Esophagus mucosa (tissue), 1 donor: ENCODE measurements at regions not wholly inside any gene's neighbourhood (a gene's known extent, or its start where the extent isn't known, plus 50 kb on each side); places are given as distances from the start of the nearest gene placed in this dataset.

ENCODE experiments used
- ATAC-seq: fragments of 200-7000 bp; cut with Tn5 transposase; one replicate; pipeline ENCODE4 v1.9.1; 2020
- donor health status: DM: yes; HTN: yes; CAD: no.

DNA sequence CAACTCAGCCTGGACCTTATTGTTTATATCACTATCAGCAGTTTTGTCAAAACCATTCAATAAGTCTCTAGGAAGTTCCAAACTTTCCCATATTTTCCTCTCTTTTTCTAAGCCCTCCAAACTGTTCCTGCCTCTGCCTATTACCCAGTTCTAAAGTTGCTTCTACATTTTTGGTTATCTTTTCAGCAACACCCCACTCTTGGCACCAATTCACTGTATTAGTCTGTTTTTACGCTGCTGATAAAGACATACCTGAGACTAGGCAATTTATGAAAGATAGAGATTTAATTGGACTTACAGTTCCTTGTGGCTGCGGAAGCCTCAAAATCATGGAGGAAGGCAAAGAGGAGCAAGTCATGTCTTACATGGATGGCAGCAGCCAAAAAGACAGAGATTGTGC lies 744.4 kb upstream of the ADAMTS16 start:
- no peak for ATAC-seq

DNA sequence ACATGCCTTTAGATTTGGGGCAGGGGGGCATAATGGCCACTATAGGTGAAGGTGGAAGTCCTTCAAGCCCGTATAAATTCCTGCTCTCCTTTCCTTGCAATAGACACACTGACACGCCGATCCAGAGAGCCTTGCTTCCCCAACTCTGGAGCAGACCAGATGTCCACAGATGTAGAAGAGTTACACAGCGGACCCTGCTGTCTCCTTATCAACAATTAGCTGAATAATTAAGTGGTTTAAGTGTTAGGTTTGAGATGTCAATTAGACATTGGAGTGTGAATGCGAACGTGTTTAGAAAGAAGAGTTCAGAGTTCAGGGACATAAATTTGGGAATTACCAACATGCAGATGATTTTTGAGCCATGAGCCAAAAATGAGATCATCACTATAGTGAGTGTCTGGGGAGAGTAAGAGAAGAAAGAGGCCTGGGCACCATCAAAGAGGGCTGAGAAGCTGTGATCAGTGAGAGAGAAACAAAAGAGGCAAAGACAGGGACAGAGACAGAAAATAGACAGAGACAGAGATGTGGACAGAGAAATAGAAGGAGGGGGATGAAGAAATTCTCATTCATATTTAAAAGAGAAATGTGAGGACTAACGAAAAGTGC lies 734.4 kb upstream of the ADAMTS16 start:
- no peak for ATAC-seq

DNA sequence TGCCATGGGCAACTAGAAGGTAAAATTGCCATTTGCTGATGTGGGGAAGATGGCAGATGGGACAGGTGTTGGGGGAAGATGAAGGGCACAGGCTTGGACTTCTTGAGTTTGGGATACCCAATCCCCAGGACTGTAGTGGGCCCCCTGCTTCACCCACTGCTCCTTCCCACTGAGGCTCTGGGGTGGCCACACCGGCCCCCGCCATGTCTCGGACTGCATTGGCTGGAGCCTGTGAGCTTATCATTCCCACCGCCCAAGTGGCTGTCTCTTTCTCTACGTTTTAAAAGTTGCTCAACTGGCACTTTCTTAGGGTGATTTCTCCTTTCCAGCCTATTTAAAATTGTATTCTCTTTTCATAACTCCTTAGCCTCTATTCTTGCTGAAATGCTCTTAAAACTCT lies 730.0 kb upstream of the ADAMTS16 start:
- ATAC-seq = no peak

DNA sequence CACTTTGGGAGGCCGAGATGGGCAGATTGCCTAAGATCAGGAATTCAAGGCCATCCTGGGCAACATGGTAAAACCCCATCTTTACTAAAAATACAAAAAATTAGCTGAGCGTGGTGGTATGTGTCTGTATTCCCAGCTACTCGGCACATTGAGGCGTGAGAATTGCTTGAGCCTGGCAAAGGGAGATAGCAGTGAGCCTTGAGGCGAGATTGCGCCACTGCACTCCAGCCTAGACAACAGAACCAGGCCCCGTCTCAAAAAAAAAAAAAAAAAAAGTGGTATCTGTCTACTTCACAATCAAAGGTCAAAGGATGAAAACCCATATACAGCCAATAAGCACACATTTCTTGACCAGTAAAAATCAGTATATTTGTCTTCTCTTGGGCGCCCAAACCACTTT lies 728.5 kb upstream of the ADAMTS16 start:
- no peak for ATAC-seq

DNA sequence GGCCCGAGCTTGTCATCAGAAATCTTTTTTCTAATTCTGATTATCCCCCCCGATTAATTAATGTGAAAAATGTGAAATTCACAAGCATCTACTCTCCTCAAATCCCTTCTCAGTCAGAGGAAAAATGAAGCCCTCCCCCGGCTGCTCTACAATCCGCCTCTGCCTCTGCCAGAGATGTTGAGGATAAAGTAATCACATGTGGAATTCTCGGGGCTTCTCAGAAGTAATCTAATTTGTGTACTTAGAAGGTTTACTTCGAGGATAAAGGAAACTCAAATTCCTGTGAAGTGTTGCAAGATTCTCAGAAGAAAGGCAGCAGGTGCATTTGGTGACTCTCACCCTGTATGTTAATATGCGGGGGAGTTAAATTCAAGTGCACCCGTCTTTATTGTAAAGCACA lies 726.1 kb upstream of the ADAMTS16 start:
- no peak for ATAC-seq

DNA sequence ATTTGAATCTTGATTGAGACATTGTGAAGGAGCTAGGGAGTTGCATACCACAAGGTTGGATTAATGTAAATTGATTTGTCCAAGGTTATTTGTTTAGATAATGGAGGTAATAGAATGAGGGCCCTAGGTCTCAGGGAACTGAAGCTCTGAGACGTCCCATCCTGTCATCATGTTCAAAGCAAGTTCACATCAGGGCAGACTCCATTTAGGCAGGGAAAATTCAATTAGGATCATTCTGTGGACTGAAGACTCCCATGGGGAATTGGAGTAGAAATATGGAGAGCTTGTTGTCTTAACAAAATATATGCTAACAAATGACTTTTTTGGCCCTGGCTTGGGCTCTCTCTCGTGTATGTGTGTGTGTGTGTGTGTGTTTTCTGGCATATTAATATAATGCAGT lies 722.0 kb upstream of the ADAMTS16 start:
- ATAC-seq = no peak

DNA sequence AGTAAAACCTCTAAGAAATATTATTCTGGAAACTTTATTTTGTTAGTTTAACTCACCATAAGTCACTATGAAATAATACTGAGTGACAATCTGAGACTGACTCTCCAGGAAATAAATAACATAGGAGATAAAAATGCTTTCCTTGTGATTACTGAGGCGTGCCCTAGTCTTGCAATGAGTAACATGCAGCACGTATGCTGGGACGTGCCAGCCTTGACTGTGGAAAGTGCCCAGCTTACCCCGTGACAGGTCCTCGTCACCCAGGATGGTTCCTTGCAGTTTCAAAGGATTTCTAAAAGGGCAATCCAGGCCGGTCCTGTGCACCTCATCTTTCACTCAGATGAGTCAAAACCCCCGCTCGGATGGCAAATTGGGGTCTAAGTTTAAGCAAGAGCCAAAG lies 720.8 kb upstream of the ADAMTS16 start:
- no peak for ATAC-seq

DNA sequence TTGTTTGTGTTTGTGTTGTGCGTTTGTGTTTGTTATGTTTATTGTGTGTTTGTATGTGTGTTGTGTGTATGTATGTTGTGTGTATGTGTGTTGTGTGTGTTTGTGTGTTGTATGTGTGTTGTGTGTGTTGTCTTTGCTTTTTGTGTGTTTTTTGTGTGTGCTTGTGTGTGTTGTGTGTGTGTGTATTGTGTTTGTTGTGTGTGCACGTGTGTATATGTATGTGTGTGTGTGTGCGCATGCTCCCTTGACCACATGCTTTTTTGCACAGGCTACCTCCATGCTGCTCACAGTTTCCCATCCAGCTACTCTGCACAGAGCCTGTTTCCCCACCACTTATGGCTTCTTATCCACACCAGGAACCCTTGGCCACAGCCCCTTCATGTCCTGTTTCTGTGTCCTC lies 720.0 kb upstream of the ADAMTS16 start:
- no peak for ATAC-seq

DNA sequence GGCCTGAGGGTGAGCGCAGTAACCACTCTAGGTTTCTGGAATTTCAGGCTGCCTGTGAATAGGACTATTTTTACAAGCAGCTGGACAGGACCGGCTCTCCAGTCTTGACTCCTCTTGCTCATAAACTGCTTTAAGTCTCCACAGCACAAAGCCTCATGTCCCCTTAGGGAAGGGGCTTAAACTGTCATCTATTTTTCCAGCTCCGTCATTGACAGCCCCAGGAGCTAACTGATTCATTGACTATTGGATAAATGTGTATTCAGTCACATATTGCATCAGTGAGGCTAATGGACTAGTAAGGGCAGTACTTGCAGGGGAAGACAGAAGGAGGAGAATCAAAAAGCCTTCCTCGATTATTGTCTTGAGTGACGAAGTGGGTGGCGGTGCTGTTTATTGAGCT lies 719.4 kb upstream of the ADAMTS16 start:
- no peak for ATAC-seq

DNA sequence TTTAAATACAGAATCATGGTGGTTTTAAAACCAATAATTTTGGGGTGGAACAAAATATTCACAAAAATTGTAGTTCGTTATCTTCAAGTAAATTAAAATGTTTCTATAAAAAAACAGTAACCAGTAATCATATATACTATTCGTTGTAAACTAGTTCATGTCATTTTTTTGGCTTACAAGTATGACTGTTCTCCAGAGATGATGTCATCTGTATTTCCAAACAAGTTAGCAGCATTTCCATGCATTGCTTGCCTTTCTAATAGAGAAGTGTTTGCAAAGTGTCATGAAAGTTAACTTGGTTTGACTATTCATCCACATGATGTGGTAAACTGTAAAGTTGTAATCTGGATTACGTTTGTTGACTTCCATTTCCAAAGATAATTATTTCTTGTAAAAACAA lies 717.9 kb upstream of the ADAMTS16 start:
- ATAC-seq = no peak

DNA sequence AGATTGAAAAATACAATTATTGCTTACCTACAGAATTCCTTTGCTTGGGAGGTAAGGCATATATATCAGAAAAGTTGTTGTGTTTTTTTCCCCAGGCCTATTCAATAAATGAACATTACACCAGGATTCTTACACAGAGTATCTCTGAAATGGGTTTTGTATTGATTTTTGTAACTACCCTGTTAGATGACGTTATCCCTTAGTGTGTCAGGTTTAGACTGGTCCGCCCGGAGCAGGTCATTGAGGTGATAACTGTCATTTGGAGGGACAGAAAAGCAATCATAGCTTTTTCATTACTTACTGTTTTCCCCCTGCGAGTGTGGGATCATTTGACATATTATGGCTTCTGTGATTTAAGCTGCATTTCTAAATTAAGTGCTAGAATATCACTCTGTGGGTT lies 715.2 kb upstream of the ADAMTS16 start:
- no peak for ATAC-seq

DNA sequence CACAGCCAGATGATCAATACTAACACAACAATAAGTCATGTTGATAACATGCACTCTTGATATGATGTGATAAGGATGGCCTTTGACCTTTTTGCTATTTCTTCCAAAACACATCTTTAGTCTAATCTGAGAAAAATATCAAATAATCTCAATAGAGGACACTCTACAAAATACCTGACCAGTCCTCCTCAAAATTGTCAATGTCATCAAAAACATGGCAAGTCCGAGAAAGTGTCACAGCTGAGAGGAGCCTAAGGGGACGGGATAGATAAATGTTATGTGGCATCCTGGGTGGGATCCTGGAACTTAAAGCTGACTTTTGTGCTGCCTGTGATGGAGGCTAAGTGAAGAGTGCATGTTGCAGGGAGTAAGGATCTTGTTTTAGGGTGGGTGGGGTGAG lies 699.6 kb upstream of the ADAMTS16 start:
- ATAC-seq = no peak

DNA sequence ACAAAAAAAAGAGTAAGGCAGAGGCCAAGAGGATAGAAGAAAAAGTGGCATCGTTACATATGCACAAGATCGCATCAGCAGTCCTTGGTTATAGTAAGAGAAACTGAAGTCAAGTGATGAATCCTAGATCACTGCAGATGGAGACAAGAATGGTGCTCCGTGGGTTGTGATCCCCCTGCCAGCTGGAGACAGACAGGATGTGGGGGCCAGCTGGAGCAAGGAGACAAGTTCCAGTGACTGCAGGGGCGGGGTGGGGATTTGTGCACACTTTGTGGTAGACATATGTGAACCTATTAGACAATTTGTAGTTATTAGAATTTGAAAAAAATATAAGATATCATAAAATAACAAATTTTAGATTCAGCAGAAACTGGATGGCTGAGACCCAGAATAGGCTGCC lies 697.9 kb upstream of the ADAMTS16 start:
- no peak for ATAC-seq

DNA sequence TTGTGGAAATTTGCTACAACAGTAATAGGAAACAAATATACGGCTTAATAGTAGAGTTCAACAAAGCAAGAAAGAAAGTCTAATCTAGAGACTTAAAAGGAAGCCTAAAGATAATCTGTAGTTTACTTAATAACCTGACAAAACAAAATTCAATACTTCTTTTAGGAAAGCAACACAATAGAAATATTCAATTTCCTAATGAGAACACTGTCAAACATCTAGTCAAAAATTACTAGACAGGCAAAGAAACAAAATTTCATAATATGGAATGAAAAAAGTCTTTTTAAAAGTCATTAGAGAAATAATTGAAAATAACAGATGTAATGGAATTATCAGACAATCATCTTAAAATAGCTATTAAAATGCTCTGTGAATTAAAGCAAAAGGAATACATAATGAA lies 692.5 kb upstream of the ADAMTS16 start:
- ATAC-seq = no peak

DNA sequence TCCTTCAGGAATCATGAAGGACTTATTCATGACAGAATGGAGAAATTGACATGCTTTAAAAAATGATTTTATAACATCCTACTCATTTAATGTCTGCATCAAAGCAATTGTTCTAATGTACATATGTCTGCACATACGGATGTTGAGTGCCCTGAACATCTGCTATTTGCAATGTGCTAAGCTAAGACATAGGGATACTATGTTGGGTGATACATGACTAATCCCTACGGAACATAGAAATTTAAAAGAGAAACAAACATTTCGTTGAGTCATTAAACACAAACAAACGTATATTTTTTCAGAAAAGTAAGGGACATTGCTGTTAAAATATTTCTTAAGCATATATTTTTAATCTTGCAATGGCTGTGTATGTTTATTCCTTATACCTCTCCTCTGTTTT lies 686.5 kb upstream of the ADAMTS16 start:
- no peak for ATAC-seq

DNA sequence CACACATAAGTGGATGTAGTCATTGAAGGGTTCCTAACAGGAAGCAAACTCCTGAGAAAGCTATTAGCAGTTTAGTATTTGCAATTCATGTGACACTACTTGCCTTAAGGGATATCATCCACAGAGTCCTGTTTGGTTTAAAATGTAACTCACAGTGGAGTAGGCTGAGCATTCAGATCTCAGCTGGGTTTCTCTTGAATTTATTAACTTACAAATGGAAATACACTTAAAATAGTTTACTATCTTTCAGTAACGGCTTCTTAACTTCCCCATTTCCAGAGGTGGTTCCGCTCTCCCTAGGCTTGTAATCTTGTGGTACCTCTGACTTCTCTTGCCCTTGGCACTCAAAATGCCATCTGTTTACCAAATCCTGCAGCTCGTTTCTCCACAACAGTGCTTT lies 660.7 kb upstream of the ADAMTS16 start:
- ATAC-seq = no peak

DNA sequence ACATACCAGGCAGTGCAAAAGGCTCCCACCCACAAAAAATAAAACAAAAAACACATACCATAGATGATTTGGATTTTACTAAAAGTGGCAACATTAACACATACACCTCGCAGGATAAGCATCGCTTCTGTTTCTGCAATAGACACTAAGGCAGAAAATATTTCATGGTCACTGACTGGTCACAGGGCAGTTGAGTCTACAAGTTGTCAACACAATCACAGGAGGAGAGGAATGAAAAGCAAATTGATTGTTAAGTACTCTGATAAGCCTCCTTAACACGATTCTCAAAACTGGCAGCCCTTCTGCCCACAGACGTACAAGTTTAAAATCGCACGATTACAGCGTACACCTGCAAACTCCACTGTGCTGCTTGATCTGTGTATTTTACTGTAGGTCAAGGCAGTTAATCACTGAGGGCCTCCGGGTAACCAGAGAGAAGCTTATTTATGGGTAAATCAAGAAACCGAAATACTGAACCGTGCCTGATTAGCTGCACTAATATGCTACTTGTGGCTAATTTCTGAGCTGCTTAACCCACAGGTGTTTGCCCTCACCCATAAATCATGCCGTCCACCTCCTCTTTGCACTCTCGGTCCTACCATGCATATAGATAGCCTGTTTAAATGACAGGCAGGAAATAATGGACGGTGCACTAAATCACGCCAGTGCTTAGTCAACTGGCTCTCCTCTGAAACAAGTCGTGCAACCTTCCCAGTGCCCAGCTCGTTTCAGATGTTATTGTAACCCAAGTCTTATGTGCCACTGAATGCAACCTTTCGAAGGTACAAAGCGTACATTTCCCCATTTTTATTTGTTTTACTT lies 659.4 kb upstream of the ADAMTS16 start:
- ATAC-seq = no peak

DNA sequence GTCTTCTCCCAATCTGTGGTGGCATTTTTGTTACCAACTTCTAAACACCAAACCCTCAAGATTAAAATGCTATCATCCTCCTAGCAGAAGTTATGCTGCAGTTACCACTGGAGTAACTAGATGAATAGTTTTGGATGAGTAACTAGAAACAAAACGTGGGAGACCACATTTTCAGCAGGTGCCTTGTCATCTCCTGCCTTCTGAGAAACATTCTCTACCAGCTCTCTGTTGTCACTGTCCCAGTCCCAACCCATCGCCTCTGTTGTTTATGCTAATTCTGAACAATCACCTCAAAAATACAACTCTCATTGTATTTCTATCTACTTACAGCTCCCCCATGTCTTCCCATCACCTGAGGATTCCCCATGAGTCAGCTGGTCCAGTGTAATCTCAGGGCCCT lies 652.5 kb upstream of the ADAMTS16 start:
- ATAC-seq = no peak

DNA sequence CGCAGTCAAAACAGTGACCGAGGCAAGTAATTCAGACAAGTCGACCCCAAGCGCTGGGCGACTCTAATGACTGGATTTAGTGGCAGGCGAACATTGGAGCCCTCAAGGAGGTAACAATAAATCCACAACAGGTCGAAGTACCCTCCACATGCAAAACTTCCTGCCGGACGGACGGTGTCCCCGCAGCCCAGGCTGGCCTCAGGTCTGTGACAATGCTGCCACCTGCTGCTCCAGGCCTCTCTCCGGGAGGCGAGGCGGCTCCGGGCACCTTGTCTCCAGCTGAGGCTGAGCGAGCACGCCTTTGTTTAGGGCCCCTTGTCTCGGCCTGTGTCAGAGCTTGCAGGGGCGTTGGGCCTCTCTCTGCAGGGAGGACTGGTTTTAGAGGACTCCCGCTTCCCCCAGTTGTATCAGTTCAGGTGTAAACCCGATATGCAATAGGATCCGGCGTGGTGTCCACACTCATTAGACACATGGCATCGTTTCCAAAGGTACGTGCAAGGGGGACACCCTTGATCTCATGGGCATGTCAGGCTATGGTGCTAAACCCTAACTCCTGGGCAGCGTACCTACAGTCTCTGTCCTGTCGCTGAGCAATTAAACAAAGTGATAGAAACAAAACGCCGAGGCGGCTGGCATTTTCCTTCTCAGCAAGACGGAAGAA lies 628.0 kb upstream of the ADAMTS16 start:
- peak; percentile 36 for ATAC-seq

DNA sequence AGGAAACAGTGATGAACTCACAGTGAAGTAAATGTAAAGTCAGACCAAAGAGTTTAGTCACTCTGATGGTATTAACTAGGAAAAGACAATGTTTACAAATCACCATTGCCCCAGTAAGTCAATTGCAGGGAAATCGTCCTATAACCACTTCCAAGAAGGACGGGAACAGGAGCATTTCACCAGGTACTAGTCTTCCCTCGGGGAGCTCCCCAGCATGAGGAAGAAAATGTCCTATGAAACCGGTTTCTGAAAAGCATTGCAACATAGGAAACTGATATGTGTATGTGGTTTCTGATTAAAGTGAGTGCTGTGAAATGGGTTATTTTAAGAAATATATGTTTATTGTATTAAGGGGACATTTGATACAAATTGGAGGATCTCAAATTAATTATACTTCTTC lies 626.7 kb upstream of the ADAMTS16 start:
- peak; percentile 23 for ATAC-seq

DNA sequence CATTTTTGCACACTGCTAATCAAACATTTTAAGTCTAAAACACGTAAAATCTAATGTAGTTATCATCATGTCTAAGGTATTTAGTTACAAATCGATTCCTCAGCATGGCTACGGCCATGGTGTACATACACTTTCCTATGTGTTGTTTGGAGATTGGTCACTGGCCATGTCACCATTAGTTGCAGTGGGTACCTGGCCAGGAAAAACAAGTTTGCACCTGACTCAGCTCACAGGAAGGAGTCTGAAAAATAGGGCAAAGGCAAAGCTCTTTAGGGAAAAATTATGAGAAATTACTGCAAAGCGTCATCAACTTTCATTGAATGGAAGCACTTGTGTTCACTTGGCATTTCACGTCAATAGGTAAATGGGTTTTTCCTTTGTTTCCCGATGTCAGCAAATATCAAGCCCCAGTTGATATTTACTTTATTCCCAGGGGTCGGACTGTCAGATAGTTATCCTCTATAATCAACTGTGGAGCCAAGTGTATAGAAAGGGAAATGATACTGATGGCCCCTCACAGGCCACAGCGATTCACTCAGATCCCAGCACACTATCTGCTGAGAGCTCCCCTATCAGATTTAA lies 626.0 kb upstream of the ADAMTS16 start:
- ATAC-seq = peak; percentile 60

DNA sequence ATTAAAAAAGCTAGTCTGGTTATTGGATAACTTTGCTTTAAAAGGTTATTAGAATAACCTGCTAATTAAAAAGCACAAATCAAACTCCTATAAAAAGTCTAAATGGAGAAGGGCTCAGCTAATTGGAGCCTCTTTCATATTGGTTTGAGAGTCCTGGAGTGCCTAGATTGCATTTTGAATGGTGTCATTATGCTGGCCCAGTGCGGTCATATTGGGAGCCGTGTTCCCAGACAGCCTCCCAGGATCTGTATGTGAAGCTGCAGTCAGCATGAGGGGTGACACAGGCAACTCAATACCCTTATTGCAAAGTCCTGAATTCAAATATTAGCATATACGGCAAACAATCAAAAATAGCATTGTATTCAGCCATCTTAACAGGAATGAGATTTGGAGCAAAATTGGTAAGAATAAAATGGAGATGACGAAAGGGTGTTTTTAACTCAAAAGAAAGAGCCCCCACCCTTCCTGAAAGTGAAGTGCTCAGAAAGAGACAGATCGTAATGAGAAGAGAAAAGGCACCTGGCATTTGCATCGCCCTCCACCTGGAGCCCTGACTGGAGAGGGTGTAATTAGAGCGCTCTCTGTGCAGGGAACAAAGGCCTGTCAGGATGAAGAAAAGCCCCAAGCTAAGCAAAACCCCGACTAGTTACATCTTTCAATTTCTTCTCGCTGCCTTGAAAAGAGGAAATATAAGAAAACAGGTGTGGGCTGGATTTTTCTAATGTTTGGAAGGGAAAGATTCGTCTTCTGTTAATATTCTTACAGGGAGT lies 621.0 kb upstream of the ADAMTS16 start:
- no peak for ATAC-seq

DNA sequence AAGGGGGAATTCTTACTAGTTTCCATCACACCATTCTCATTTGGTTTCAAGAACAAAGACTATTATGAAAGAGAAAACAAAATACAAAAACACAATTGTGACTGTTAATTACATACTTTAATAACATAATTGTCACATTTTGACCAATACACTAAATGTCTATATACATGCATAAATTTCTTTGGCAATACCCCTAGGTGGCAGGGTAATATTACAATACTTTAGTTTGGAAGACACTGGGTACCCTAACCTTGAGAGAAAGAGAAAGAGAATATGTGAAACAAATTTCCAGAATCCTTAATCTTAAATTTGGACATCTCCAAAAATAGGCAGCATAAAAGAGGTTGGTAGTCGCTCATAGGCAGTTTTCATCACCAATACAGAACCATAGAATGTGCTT lies 619.6 kb upstream of the ADAMTS16 start:
- no peak for ATAC-seq
